Trophoblast cell (in vitro differentiated cells and primary cell): ENCODE measurements at regions not wholly inside any gene's neighbourhood (a gene's known extent, or its start where the extent isn't known, plus 50 kb on each side); places are given as distances from the start of the nearest gene placed in this dataset.

Experiments used
- DNase-seq, 2 donors: peaks; one replicate each; pipeline ENCODE4 v3.0.0-alpha.2; 2016
- H2AFZ ChIP-seq: 2 replicates; pipeline ENCODE4 v1.6.1; 2013; ENCODE audit warnings: low read length, moderate library complexity, mild to moderate bottlenecking; ENCODE audit not compliant: insufficient read depth, poor library complexity
- H2AK5ac ChIP-seq: 2 replicates; pipeline ENCODE4 v1.6.1; 2013; ENCODE audit warnings: mild to moderate bottlenecking, low read length
- H2BK120ac ChIP-seq: 2 replicates; pipeline ENCODE4 v1.6.1; 2013; ENCODE audit warnings: low read length, mild to moderate bottlenecking, moderate library complexity; ENCODE audit not compliant: insufficient read depth, poor library complexity
- H2BK12ac ChIP-seq: 2 replicates; pipeline ENCODE4 v1.6.1; 2013; ENCODE audit warnings: mild to moderate bottlenecking, low read length, moderate library complexity
- H2BK5ac ChIP-seq: 2 replicates; pipeline ENCODE4 v1.6.1; 2013; ENCODE audit warnings: low read length, low read depth, moderate library complexity, mild to moderate bottlenecking; ENCODE audit not compliant: poor library complexity
- H3K14ac ChIP-seq: 2 replicates; pipeline ENCODE4 v1.6.1; 2013; ENCODE audit warnings: mild to moderate bottlenecking, low read length
- H3K18ac ChIP-seq: 2 replicates; pipeline ENCODE4 v1.6.1; 2013; ENCODE audit warnings: mild to moderate bottlenecking, low read length
- H3K23ac ChIP-seq: 2 replicates; pipeline ENCODE4 v1.6.1; 2013; ENCODE audit warnings: low read length
- H3K27ac ChIP-seq: 2 replicates; pipeline ENCODE4 v1.5.1; 2013; ENCODE audit warnings: low read depth, mild to moderate bottlenecking, inconsistent platforms, low read length, moderate library complexity
- H3K27me3 ChIP-seq: 2 replicates; pipeline ENCODE4 v1.6.1; 2013; ENCODE audit warnings: inconsistent platforms, mild to moderate bottlenecking, low read length, moderate library complexity; ENCODE audit not compliant: insufficient read depth
- H3K36me3 ChIP-seq, 2 experiments: 1 replicate in 1 of 2; 2 replicates in 1 of 2; pipeline ENCODE4 v1.6.1; 2013; ENCODE audit warnings: low read length in 2 of 2, mild to moderate bottlenecking in 2 of 2, moderate library complexity in 1 of 2; ENCODE audit not compliant: insufficient read depth in 2 of 2, control insufficient read depth in 1 of 2
- H3K4ac ChIP-seq: 2 replicates; pipeline ENCODE4 v1.6.1; 2013; ENCODE audit warnings: low read depth, mild to moderate bottlenecking, low read length, moderate library complexity
- H3K4me1 ChIP-seq, 2 experiments: 1 replicate in 1 of 2; 2 replicates in 1 of 2; pipeline ENCODE4 v1.6.1; 2013; ENCODE audit warnings: low read length in 2 of 2, mild to moderate bottlenecking in 2 of 2, moderate library complexity in 1 of 2; ENCODE audit not compliant: insufficient read depth in 2 of 2, control insufficient read depth in 1 of 2
- H3K4me2 ChIP-seq: 2 replicates; pipeline ENCODE4 v1.6.1; 2013; ENCODE audit warnings: inconsistent platforms, mild to moderate bottlenecking, low read length, moderate library complexity
- H3K4me3 ChIP-seq: 2 replicates; pipeline ENCODE4 v1.5.1; 2013; ENCODE audit warnings: mild to moderate bottlenecking, low read depth, low read length, inconsistent platforms
- H3K79me1 ChIP-seq: one replicate; pipeline ENCODE4 v1.6.1; 2013; ENCODE audit warnings: low read length
- H3K79me2 ChIP-seq: 2 replicates; pipeline ENCODE4 v1.6.1; 2013; ENCODE audit warnings: low read length, mild to moderate bottlenecking; ENCODE audit not compliant: control insufficient read depth, insufficient read depth, poor library complexity
- H3K9ac ChIP-seq: 2 replicates; pipeline ENCODE4 v1.6.1; 2013; ENCODE audit warnings: mild to moderate bottlenecking, low read length
- H3K9me3 ChIP-seq: 2 replicates; pipeline ENCODE4 v1.6.1; 2013; ENCODE audit warnings: low read depth, mild to moderate bottlenecking, control low read depth, inconsistent platforms, low read length; ENCODE audit not compliant: insufficient read depth
- H4K12ac ChIP-seq: 2 replicates; pipeline ENCODE4 v1.6.1; 2013; ENCODE audit warnings: low read depth, mild to moderate bottlenecking, low read length, moderate library complexity
- H4K8ac ChIP-seq: 2 replicates; pipeline ENCODE4 v1.6.1; 2013; ENCODE audit warnings: low read depth, mild to moderate bottlenecking, low read length, moderate library complexity
- H4K91ac ChIP-seq: one replicate; pipeline ENCODE4 v1.6.1; 2013; ENCODE audit warnings: low read depth, mild to moderate bottlenecking, low read length, moderate library complexity
- WGBS: extraction: QIAGEN DNeasy Blood & Tissue Kit; methylation state at CpG from one replicate; pipeline ENCODE4 v1.1.7; 2013; ENCODE audit warnings: missing lambda C conversion rate; ENCODE audit not compliant: insufficient read length, insufficient coverage; ENCODE audit errors: extremely low coverage; 5-methylcytosine and 5-hydroxymethylcytosine counted together

DNA sequence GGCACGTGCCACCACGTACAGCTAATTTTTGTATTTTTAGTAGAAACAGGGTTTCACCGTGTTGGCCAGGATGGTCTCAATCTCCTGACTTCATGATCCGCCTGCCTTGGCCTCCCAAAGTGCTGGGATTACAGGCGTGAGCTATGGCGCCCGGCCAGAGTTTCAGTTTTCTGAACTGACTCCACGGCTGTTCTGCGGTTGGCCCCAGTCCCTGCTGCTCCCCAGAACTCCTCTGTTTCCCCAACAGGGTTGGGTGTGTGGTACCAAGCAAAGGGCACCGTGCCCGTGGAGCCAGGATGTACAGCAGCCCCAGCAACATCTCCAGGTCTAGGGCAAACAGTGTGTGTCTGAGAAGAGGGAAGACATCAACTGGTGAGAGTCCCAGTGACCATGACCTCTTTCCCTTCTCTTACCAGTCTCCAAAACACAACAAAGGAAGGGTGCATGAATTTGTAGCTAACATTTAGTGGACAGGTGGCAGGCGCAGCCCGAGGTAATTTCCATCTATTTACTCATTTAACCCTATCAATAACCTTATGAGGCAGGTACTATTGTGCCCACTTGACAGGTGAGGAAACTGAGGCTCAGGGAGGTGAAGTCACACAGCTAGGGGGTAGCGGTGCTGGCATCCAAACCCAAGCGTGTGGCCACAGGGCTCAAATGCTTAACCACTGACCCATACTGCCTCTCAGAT lies 57.0 kb upstream of the RBFOX2 start:
- Histone ChIP-seq H3K4me2 (no peak overlapping the region), H3K9me3 (no peaks in the 10 kb centered on the region), H3K27ac (no peak overlapping the region), H3K4me1 (peaks cover 0 to 7% of the 10 kb centered on the region in 2 experiments), H2BK120ac (no peak overlapping the region), H3K4ac (no peak overlapping the region), H4K91ac (no peak overlapping the region), H3K79me1 (no peaks in the 10 kb centered on the region), H3K27me3 (no peaks in the 10 kb centered on the region), H3K79me2 (no peaks in the 10 kb centered on the region), H2AFZ (no peak overlapping the region), H2BK5ac (no peak overlapping the region), H3K36me3 (no peaks in the 10 kb centered on the region), H3K23ac (no peak overlapping the region), H3K4me3 (no peak overlapping the region), H3K18ac (no peak overlapping the region), H3K9ac (no peak overlapping the region), H4K12ac (no peak overlapping the region), H2BK12ac (peak overlapping the region; percentile 55), H4K8ac (no peak overlapping the region), H3K14ac (no peak overlapping the region), H2AK5ac (no peak overlapping the region)
- DNase-seq = no peak
- no CpG with 5 or more reads among the region's 15 CpGs for whole genome bisulfite sequencing

GRCh38 chr22:36084717-36085116 lies 56.1 kb upstream of the RBFOX2 start:
- Histone ChIP-seq H2AFZ (no peak overlapping the region), H4K8ac (no peak overlapping the region), H3K4me3 (no peak overlapping the region), H3K4ac (no peak overlapping the region), H3K18ac (no peak overlapping the region), H3K27ac (no peak overlapping the region), H3K14ac (no peak overlapping the region), H3K4me1 (peaks cover 0 to 7% of the 10 kb centered on the region in 2 experiments), H3K27me3 (no peaks in the 10 kb centered on the region), H3K9me3 (no peaks in the 10 kb centered on the region), H3K4me2 (no peak overlapping the region), H3K9ac (no peak overlapping the region), H3K23ac (no peak overlapping the region), H2AK5ac (no peak overlapping the region), H4K91ac (no peak overlapping the region), H2BK12ac (no peak overlapping the region), H3K79me1 (no peaks in the 10 kb centered on the region), H4K12ac (no peak overlapping the region), H2BK5ac (no peak overlapping the region), H2BK120ac (no peak overlapping the region), H3K36me3 (no peaks in the 10 kb centered on the region), H3K79me2 (no peaks in the 10 kb centered on the region)
- no peak for DNase-seq
- no CpG with 5 or more reads among the region's 5 CpGs for WGBS

- peaks cover 0 to 7% of the 10 kb centered on the region in 2 experiments for H3K4me1 ChIP-seq
- no peak overlapping the region for H3K27ac ChIP-seq
- peak; percentile 86 to 95 for DNase-seq
- H2BK12ac ChIP-seq = no peak overlapping the region
- no peak overlapping the region for H3K18ac ChIP-seq
- no peak overlapping the region for H3K4me2 ChIP-seq
- H4K8ac ChIP-seq = no peak overlapping the region
- H3K79me2 ChIP-seq = no peaks in the 10 kb centered on the region
- no peaks in the 10 kb centered on the region for H3K27me3 ChIP-seq
- no peak overlapping the region for H4K12ac ChIP-seq
- no peak overlapping the region for H3K4me3 ChIP-seq
- H2BK120ac ChIP-seq = no peak overlapping the region
- no peaks in the 10 kb centered on the region for H3K9me3 ChIP-seq
- H3K79me1 ChIP-seq = no peaks in the 10 kb centered on the region
- H2AK5ac ChIP-seq = no peak overlapping the region
- no peak overlapping the region for H3K9ac ChIP-seq
- no peak overlapping the region for H3K14ac ChIP-seq
- no peak overlapping the region for H2AFZ ChIP-seq
- H3K4ac ChIP-seq = no peak overlapping the region
- H4K91ac ChIP-seq = no peak overlapping the region
- no peak overlapping the region for H3K23ac ChIP-seq
- no CpG with 5 or more reads among the region's 10 CpGs for WGBS
- no peaks in the 10 kb centered on the region for H3K36me3 ChIP-seq
- H2BK5ac ChIP-seq = no peak overlapping the region
Measured at GRCh38 chr22:36083056-36083455, 54.4 kb upstream of the RBFOX2 start.

- Histone ChIP-seq H3K9ac (no peak overlapping the region), H2BK5ac (no peak overlapping the region), H3K27me3 (no peaks in the 10 kb centered on the region), H3K79me2 (no peaks in the 10 kb centered on the region), H4K91ac (no peak overlapping the region), H2BK12ac (no peak overlapping the region), H3K14ac (no peak overlapping the region), H3K27ac (no peak overlapping the region), H2AK5ac (no peak overlapping the region), H4K12ac (no peak overlapping the region), H3K18ac (no peak overlapping the region), H3K4me3 (no peak overlapping the region), H3K4ac (no peak overlapping the region), H3K23ac (no peak overlapping the region), H3K4me1 (peaks cover 0 to 7% of the 10 kb centered on the region in 2 experiments), H3K9me3 (peaks cover 2% of the 10 kb centered on the region), H3K79me1 (no peaks in the 10 kb centered on the region), H3K4me2 (no peak overlapping the region), H2BK120ac (no peak overlapping the region), H4K8ac (no peak overlapping the region), H3K36me3 (no peaks in the 10 kb centered on the region), H2AFZ (no peak overlapping the region)
- WGBS = no CpG with 5 or more reads among the region's 6 CpGs
- peak; percentile 68 to 71 for DNase-seq
Measured at GRCh38 chr22:36081023-36081431, 52.4 kb upstream of the RBFOX2 start.
